ENCODE measurements at regions not wholly inside any gene's neighbourhood (a gene's known extent, or its start where the extent isn't known, plus 50 kb on each side); places are given as distances from the start of the nearest gene placed in this dataset.

DNA sequence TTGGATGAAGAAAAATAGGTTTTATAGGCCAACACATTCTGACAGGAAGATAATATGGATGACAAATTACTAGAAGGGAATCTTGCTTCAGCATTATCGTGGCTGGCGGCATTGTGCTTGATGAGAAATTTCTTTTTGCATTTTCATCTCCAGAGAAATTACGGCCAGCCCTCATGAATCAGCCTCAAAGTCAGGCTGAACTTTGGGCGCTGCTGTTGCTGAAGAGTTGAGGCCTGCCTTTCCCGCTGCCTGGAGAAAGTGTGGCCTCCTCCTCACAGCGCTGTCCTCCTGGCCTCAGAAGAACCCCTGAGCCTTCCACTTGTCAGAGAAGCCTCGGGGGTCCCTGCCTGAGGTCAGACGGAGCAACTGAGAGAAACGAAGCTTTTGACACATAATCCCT is 272.4 kb upstream of the KCNIP4 start:
- no peak for DNase-seq (ENCODE audit: low read depth in 2 of 2)

DNA sequence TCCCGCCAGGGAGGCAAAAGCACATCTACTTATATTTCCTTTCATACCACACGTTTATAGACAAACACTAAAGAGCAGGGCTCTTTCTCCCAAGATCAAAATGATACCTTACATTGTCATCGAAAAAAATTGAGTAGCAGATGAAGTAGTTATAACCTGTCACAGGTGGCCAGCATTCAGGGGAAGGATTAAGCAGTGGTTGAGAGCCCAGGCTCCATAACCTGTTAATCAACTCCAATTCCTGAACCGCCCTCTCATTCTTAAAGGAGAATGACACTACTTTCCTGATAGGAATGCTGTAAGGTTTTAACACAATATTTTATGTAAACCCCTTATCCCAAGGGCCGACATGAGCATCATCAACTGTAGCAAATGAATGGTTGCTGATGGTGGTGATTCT is 268.9 kb upstream of the KCNIP4 start:
- no peak for DNase-seq (ENCODE audit: low read depth in 2 of 2)

- no peak for DNase-seq (ENCODE audit: low read depth in 2 of 2)
Observed at GRCh38 chr4:22216278-22216677, 267.7 kb upstream of the KCNIP4 start.

DNA sequence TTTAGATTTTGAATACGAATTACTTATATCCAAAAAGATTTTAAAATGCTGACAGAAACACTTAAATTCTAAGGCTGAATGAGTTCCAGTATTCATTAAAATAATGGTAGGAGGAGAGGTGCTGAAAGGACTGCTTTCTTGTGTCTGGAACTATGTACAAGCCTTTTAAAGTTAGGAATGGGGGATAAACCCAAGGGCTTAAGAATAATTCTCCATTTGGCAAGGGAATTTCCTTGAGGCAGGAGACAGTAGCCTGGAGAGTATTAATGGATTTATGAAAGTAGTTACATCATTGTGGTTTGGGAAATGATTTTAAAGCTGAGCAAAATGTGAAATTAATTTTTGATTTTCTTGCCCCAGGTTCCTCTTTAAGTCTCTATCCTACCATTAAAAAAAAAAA is 266.5 kb upstream of the KCNIP4 start:
- no peak for DNase-seq (ENCODE audit: low read depth in 2 of 2)

- DNase-seq (ENCODE audit: low read depth in 2 of 2): no peak
Observed at GRCh38 chr4:22203711-22204011, 255.1 kb upstream of the KCNIP4 start.

GRCh38 chr4:22202975-22203710 is 254.6 kb upstream of the KCNIP4 start:
- DNase-seq (ENCODE audit: low read depth in 2 of 2): no peak

- no peak for DNase-seq (ENCODE audit: low read depth in 2 of 2)
Observed at GRCh38 chr4:22202246-22202974, 253.8 kb upstream of the KCNIP4 start.

GRCh38 chr4:22201256-22201655 is 252.7 kb upstream of the KCNIP4 start:
- DNase-seq (ENCODE audit: low read depth in 2 of 2): no peak

GRCh38 chr4:22196551-22196950 is 248.0 kb upstream of the KCNIP4 start:
- DNase-seq (ENCODE audit: low read depth in 2 of 2): no peak

GRCh38 chr4:22192084-22192511 is 243.5 kb upstream of the KCNIP4 start:
- no peak for DNase-seq (ENCODE audit: low read depth in 2 of 2)

DNA sequence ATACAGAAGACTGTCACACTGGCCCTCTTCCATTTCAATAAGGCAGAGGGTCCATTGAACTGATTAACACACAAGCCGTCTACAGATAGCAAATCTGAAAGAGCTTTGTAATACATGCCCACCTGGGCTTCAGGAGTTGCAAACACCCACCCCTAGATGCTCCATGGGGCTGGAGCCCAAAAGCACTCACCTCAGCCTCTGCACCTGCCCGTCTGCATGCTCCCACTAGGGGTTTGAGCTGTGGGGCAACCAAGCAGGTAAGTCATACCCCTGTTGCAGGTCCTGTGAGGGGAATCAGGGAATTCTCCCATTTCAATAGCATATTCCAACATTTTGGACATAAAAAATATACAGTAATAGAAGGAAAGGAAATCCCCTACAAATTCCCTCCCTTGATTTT is 243.0 kb upstream of the KCNIP4 start:
- DNase-seq (ENCODE audit: low read depth in 2 of 2): no peak

DNA sequence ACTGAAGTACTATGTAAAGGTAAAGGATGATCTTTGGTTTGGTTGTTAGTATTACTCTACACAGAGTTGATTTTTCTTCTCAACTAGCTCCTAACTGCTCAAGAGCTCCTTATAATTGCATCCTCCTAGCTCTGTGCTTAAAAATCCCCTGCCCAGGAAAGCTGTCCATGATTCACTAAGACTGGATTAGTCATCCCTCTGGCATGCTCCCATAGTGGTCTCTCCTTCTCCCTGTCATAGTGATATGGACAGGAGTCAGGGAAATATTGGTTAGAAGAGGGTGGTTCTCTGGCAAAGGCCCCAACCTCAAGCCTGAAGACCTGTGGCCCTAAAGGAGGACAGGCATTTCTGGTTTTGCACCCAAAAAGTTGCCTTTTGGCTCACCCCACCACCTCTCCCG is 242.3 kb upstream of the KCNIP4 start:
- no peak for DNase-seq (ENCODE audit: low read depth in 2 of 2)

GRCh38 chr4:22187203-22187820 is 238.7 kb upstream of the KCNIP4 start:
- no peak for DNase-seq (ENCODE audit: low read depth in 2 of 2)

DNA sequence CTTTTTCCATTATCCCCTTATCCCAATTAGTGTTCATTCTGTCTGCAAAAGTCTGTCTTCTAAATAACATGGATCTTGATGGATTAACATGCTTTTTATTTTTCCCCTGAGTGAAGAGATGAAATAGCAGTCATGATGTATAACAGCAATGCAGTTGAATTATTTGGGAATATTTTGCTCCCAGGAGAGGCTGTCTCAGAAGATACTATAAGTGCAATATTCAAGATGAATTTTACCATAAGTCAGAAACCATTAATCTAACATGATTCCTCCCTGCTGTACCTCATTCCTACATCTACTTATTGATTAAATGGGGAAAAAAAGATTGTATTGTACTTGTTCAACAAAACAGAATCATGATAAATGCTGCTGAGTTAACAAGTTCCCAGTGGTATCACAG is 233.2 kb upstream of the KCNIP4 start:
- no peak for DNase-seq (ENCODE audit: low read depth in 2 of 2)

- no peak for DNase-seq (ENCODE audit: low read depth in 2 of 2)
Observed at GRCh38 chr4:22179124-22179874, 230.7 kb upstream of the KCNIP4 start.

GRCh38 chr4:22174640-22175039 is 226.1 kb upstream of the KCNIP4 start:
- no peak for DNase-seq (ENCODE audit: low read depth in 2 of 2)

- DNase-seq (ENCODE audit: low read depth in 2 of 2): no peak
Observed at GRCh38 chr4:22170353-22170752, 221.8 kb upstream of the KCNIP4 start.

DNA sequence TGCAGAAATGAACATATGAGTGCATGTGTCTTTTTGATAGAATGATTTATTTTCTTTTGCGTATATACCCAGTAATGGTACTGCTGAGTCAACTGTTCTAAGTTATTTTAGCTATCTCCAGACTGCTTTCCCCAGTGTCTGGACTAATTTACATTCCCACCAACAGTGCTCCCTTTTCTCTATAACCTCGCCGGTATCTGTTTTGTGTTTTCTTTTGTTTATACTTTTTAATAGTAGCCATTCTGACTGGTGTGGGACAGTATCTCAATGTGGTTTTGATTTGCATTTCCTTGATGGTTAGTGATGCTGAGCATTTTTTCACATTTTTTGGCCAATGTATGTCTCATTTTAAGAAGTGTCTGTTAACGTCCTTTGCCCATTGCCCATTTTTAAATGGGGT is 218.6 kb upstream of the KCNIP4 start:
- no peak for DNase-seq (ENCODE audit: low read depth in 2 of 2)

DNA sequence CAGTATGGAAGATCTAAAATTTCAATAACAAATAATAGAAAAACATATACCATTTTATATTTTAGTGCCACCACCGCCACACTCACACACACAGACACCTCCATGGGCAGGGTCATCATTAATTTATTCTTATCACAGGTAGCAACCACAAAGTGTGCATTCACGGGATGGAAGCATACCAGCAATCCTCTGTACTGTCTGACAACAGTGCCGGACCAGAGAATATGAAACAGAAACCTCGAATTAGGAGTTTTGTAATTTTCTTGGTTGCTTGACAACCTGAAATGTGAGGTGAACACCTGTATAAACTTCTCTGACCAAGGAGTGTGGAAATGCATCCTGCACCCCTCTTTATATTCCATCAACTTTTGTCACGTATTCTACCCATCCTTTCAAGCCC is 213.9 kb upstream of the KCNIP4 start:
- DNase-seq (ENCODE audit: low read depth in 2 of 2): no peak

GRCh38 chr4:22130741-22131140 is 182.2 kb upstream of the KCNIP4 start:
- no peak for DNase-seq (ENCODE audit: low read depth in 2 of 2)

GRCh38 chr4:22129454-22130029 is 181.0 kb upstream of the KCNIP4 start:
- DNase-seq (ENCODE audit: low read depth in 2 of 2): peak; percentile 1 to 2

DNA sequence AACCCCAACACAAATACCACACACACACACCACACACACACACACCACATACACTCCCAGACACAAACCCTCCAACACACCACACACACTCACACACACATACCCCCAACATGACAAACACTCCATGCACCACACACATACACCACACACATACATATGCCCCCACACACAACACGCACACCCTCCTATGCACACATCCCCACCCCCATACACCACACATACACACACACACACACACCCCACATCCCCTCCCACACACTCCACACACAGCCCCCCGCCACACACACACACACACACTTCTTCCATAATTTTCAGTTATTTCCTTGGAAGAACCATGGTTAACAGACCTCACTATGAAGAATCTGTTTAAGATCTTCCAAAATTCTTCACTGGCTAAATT is 173.5 kb upstream of the KCNIP4 start:
- no peak for DNase-seq (ENCODE audit: low read depth in 2 of 2)

Measured in stimulated activated CD8-positive, alpha-beta memory T cell treated with anti-CD3 and anti-CD28 coated beads, Interleukin-2, amount 100 ng/mL, for 48 hours (primary cell).